DMS 273 (cell line): ENCODE measurements at regions not wholly inside any gene's neighbourhood (a gene's known extent, or its start where the extent isn't known, plus 50 kb on each side); places are given as distances from the start of the nearest gene placed in this dataset.
"Not testable (repeated sequence)": the region's sequence is repeated elsewhere in the genome, so short reads cannot be mapped to it uniquely, and the experiment has no call there.

ENCODE experiments used
- DNase-seq: peaks from one replicate; lab custom pipeline; 2025; ENCODE audit not compliant: unreplicated experiment; lab: John Stamatoyannopoulos, UW

DNA sequence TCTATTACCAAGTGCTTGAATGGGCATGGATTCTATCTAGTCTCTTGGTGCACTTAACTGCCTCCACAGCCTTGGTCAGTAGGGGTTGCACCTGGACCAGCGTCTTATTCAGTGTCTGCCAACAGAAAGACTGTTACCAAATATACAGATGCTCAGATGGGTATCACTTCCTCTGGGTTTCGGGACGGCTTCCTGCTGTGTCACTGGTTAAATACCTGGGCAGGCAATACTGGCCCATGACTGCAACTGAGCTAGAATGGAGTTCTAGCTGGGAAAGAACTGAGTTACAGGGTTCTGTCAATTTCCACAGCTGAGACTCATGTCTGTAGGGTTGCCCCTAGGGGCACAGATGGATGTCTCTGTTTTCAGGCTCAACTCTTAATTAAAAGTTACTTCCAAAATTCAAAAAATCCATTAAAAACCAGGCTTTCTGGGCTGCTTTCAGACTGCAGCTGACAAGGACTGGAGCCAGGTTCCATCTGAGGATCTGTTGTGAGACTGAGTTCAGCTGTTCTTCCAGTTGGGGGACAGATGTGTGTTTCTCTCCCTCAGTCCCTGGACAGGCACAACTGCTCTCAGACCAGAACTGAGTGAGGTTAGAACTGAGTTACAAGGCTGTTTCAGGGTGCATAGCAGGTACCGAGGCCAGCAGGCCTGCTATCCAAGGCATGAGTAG lies 789.6 kb upstream of the SLC8A1 start:
- DNase-seq: no peak

DNA sequence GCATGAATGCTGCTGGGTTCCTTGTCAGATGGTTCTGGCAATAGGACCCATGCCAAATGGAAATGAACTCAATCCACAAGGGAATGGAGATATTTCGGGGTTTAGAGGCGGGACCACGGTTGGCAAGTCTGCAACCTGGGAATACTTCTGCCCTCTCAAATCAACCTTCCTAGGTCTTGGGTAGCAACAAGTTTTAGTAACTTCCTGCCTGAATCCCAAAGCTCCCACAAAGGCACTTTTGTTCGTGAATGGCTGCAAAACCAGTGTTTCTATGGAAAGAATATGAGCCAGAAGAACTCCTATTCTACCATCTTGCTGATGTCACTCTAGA lies 790.1 kb upstream of the SLC8A1 start:
- DNase-seq: peak; percentile 30

GRCh38 chr2:41267929-41268659 lies 779.7 kb upstream of the PKDCC start:
- DNase-seq: no peak

DNA sequence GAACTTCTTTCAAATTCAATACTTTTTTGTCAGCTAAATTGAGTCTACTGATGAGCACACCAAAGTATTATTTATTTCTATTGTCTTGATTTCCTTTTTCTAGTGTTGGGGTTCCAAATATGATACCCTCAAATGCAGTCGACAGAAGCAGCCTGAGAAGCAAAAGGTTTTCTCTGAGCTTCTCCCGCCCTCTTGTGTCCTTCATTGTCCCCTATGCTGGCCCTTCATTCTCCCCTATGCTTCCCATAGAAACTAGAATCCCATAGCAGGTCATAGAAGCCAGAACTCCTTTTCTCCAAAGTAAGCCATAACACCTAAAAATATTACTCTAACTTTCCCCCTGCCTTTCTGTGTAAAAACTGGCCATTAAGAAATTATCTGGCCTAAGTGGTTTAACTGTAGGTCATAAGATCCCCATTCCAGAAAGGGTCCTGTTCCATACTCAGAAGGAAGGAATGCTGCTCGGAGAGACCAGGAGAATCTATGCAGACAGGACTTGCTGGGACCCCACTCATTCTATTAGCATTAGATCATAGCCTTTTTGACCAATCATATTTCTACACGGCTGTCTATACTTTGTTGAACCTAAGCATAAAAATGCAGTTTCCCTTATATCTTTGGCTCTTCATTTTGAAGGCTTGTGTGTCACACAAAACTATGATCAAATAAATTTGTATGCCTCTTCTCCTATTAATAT lies 764.6 kb upstream of the PKDCC start:
- peak; percentile 3 for DNase-seq

DNA sequence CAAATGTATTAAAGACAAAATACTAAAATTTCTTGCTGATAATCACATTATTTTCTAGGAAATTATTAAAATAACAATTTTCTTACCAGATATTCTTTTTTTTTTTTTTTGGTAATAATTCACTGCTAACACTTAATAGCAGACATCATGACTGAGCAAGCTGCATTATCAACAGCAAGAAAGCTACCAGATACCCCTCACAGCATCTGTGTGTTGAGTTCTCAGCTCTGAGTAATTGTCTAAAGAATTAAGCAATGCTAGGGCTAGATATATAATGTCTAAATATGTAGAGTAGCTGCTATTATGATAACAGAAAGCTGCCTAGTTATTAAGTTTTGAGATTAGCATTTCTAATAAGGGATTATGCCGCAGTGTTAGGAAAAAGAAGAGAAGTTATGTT lies 754.3 kb upstream of the PKDCC start:
- no peak for DNase-seq

GRCh38 chr2:41294331-41294730 lies 753.5 kb upstream of the PKDCC start:
- no peak for DNase-seq

GRCh38 chr2:41313082-41313481 lies 734.7 kb upstream of the PKDCC start:
- no peak for DNase-seq

DNA sequence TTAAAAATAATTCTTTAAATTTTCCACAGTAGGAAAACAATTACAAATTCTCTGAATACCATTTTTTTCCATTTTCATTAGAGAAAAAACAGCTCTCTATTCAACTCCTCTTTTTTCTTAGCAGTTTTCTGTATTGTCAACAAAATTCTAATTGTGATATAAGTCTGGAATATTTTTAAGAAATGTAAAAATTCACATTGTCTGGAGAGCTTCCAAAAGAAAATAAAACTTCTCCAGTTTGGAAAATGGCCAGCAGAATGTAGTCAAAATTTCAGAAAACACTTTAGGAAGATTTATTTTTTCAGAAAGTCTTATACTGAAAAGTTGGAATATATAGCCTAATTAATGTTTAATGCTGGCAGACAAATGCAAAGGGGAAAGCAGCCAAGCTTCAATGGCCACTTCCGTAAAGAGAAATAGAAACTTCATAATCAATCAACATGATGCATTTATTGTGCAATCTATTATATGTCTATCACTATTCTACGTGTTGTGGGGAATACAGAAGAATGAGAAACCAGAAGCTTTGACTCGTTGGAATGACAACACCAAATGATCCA lies 733.2 kb upstream of the PKDCC start:
- DNase-seq: no peak

- no peak for DNase-seq
Observed at GRCh38 chr2:41319437-41319836, 728.4 kb upstream of the PKDCC start.

DNA sequence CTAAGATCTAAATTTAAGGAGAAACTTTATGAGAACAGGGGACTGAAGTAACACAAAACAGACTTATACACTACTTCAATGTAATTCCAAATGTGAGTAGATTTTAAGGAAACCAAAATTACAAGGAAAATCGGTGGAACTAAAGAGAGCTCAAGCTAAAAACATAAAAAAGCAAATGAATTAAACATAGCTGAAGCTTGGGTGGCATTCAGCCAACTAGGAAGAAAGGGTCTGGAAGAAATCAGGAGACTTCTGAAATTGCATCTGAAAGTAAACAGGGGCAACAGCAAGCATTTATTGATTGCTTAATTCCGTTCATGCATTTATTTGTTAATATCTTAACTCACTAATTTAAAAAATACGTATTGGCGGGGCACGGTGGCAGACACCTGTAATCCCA lies 727.3 kb upstream of the PKDCC start:
- peak; percentile 10 for DNase-seq

GRCh38 chr2:41321351-41321750 lies 726.5 kb upstream of the PKDCC start:
- DNase-seq: no peak

- peak; percentile 62 for DNase-seq
Observed at GRCh38 chr2:41326851-41327250, 721.0 kb upstream of the PKDCC start.

DNA sequence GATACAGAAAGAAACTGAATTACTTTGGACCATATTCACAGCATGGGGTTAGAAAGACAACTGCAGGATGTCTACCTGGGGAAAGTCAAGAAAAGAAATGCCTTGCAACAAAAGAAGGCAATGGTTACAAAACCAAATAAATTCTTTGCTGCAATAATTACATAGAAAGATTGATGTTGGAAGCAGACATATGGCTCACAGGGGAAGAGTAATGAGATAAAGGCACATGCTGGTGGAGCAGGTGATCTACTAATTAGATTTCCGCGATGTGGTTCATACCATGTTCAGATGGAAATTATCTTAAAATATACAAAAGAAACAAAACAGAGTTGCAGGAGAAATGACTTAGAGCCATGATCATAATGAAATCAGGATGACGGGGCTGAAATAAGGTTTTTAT lies 718.8 kb upstream of the PKDCC start:
- no peak for DNase-seq

- no peak for DNase-seq
Observed at GRCh38 chr2:41334159-41334558, 713.7 kb upstream of the PKDCC start.

GRCh38 chr2:41335573-41335972 lies 712.2 kb upstream of the PKDCC start:
- not testable (repeated sequence) for DNase-seq

DNA sequence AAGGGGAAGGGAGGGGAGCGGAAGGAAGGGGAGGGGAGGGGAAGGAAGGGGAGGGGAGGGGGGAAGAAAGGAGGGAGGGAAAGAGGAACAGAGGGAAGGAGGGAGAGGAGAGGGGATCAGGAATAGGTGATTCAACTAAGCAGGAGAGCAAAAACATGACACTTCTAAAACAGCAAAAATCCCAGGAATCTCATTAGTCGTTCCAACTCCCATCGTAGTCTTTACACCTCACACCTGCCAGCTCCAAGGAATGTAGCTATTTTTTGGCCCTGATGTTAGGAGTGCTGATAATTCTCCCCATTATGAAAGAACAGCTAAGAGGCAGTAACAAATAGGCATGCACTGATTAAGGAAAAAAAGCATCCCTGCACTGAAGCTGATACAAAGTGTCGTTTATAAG lies 709.9 kb upstream of the PKDCC start:
- no peak for DNase-seq

DNA sequence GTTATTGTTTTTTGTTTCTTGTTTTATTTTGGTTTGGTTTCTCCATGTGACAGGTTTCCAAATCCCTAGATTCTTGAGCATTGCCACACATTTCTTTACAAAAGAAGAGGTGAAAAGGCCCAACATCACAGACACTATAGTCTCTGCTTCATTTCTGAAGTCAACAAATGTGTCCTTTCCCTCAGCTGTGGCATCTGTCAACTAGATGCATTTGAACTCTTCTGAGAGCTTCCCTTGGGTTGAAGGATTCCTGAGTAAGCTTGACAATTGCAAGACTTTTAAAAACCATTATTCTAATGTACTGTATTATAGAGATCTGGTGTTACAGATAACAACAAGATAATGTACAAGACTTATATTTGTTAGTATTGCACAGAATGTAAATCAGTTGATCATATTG lies 703.3 kb upstream of the PKDCC start:
- DNase-seq: no peak

- DNase-seq: no peak
Observed at GRCh38 chr2:41353060-41353459, 694.8 kb upstream of the PKDCC start.

- DNase-seq: no peak
Observed at GRCh38 chr2:41355794-41356193, 692.0 kb upstream of the PKDCC start.

GRCh38 chr2:41364842-41365241 lies 683.0 kb upstream of the PKDCC start:
- no peak for DNase-seq

GRCh38 chr2:41375901-41376300 lies 671.9 kb upstream of the PKDCC start:
- DNase-seq: no peak

DNA sequence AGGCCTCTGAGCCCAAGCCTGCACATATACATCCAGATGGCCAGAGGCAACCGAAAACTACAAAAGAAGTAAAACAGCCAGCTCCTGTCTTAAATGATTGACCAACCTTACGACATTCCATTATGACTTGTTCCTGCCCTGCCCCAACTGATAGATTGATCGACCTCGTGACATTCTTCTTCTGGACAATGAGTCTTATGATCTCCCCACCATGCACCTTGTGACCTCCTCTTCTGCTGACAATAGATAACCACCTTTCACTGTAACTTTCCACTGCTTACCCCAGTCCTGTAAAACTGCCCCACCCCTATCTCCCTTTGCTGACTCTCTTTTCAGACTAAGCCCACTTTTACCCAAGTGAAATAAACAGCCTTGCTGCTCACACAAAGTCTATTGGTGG lies 670.0 kb upstream of the PKDCC start:
- DNase-seq: no peak
